Endothelial cell of umbilical vein (primary cell): ENCODE measurements at regions not wholly inside any gene's neighbourhood (a gene's known extent, or its start where the extent isn't known, plus 50 kb on each side); places are given as distances from the start of the nearest gene placed in this dataset.
A peak's percentile ranks its signal among the peaks of the same experiment; 100 is the strongest.

Source experiments
- BruUV-seq: library from RNA; stranded (reverse); fragments of 400-500 nt; replicated peaks from 2 replicates; lab custom pipeline; 2021; lab: Mats Ljungman, UMichigan
- CTCF ChIA-PET: fragments of 300-600, 350-600 bp; sonication (Branson Sonifier 250); formaldehyde crosslinking; loops from one replicate; lab custom pipeline; 2021; ENCODE audit warnings: antibody characterized with exemption, inconsistent platforms; lab: Charles Lee
- POLR2A ChIA-PET: fragments of 300-600, 350-600 bp; sonication (Branson Sonifier 250); formaldehyde crosslinking; loops from one replicate; lab custom pipeline; 2021; ENCODE audit warnings: antibody characterized with exemption, inconsistent platforms; lab: Charles Lee
- DNase-seq: peaks from one replicate; pipeline ENCODE4 v3.0.0-alpha.2; 2011; ENCODE audit warnings: low read depth, low spot score
- FAIRE-seq: peaks from 2 replicates; lab custom pipeline; 2011; peaks lifted over from hg19 to GRCh38; lab: Jason Lieb, UNC
- H2AFZ ChIP-seq: 2 replicates; pipeline ENCODE4 v1.6.0; 2012; ENCODE audit warnings: low read depth, low read length, control low read depth, inconsistent platforms
- H3K27ac ChIP-seq: 2 replicates; pipeline ENCODE4 v1.5.1; 2011; ENCODE audit warnings: low read depth, mild to moderate bottlenecking, control low read depth, low read length, moderate library complexity; ENCODE audit not compliant: insufficient read depth
- H3K27me3 ChIP-seq, 2 experiments: 2 replicates each; pipeline versions ENCODE4 v1.6.0 to v1.6.1; 2011; ENCODE audit warnings: low read length in 2 of 2, mixed read lengths in 1 of 2; ENCODE audit not compliant: control insufficient read depth in 2 of 2, insufficient read depth in 2 of 2
- H3K36me3 ChIP-seq, 2 experiments: 2 replicates in 1 of 2; 3 replicates in 1 of 2; pipeline ENCODE4 v1.5.1; 2011; ENCODE audit warnings: low read length in 2 of 2, mild to moderate bottlenecking in 1 of 2, moderate library complexity in 1 of 2; ENCODE audit not compliant: control insufficient read depth in 2 of 2, insufficient read depth in 2 of 2; ENCODE audit errors: extremely low read depth in 1 of 2
- H3K4me1 ChIP-seq: 3 replicates; pipeline ENCODE4 v1.5.1; 2011; ENCODE audit warnings: mild to moderate bottlenecking, low read length; ENCODE audit not compliant: control insufficient read depth, insufficient read depth; ENCODE audit errors: extremely low read depth
- H3K4me2 ChIP-seq: 2 replicates; pipeline ENCODE4 v1.6.1; 2011; ENCODE audit warnings: low read length, control low read depth, mixed read lengths; ENCODE audit not compliant: insufficient read depth
- H3K4me3 ChIP-seq, 3 experiments: fragments of 200-600 bp in 1 of 3; sonication (generic), shearing (Covaris generic) in 1 of 3; replicated peaks in 1 of 3; 2 replicates each; pipeline ENCODE4 v1.5.1; 2011 to 2016; ENCODE audit warnings: control low read depth in 3 of 3, low read length in 3 of 3, mild to moderate bottlenecking in 2 of 3, inconsistent platforms in 1 of 3, low read depth in 1 of 3, moderate library complexity in 1 of 3; ENCODE audit not compliant: insufficient read depth in 1 of 3
- H3K79me2 ChIP-seq: 2 replicates; pipeline ENCODE4 v1.6.0; 2012; ENCODE audit warnings: low read length, inconsistent platforms; ENCODE audit not compliant: control insufficient read depth, insufficient read depth
- H3K9ac ChIP-seq: replicated peaks from 2 replicates; pipeline ENCODE3; 2011; ENCODE audit warnings: low read length, control low read depth; ENCODE audit not compliant: insufficient read depth; ENCODE audit errors: extremely low read depth
- H3K9me1 ChIP-seq: replicated peaks from 3 replicates; pipeline ENCODE4 v1.6.0; 2011; ENCODE audit warnings: mild to moderate bottlenecking, low read length; ENCODE audit not compliant: control insufficient read depth, insufficient read depth; ENCODE audit errors: extremely low read depth
- H3K9me3 ChIP-seq: replicated peaks from 2 replicates; pipeline ENCODE4 v1.5.1; 2012; ENCODE audit warnings: low read length, inconsistent platforms; ENCODE audit not compliant: control insufficient read depth, insufficient read depth
- H4K20me1 ChIP-seq: replicated peaks from 2 replicates; pipeline ENCODE3; 2011; ENCODE audit warnings: mild to moderate bottlenecking, low read length; ENCODE audit not compliant: control insufficient read depth, insufficient read depth; ENCODE audit errors: extremely low read depth
- EZH2 ChIP-seq: IDR thresholded peaks from 2 replicates; pipeline ENCODE4 v1.6.1; 2012; ENCODE audit warnings: borderline replicate concordance, low read depth, mild to moderate bottlenecking, moderate library complexity, low read length, inconsistent platforms; ENCODE audit not compliant: severe bottlenecking
- FOS ChIP-seq: IDR thresholded peaks from 2 replicates; pipeline ENCODE4 v1.6.1; 2011; ENCODE audit warnings: mild to moderate bottlenecking, low read length, moderate library complexity, borderline replicate concordance; ENCODE audit not compliant: insufficient read depth
- GATA2 ChIP-seq: IDR thresholded peaks from 2 replicates; pipeline ENCODE4 v1.7.0; 2011; ENCODE audit warnings: low read depth, mild to moderate bottlenecking, moderate library complexity, mixed read lengths, low read length; ENCODE audit not compliant: insufficient read length, insufficient read depth
- JUN ChIP-seq: IDR thresholded peaks from 2 replicates; pipeline ENCODE4 v1.6.1; 2011; ENCODE audit warnings: borderline replicate concordance, low read depth; ENCODE audit not compliant: insufficient read length, insufficient read depth
- MAX ChIP-seq: IDR thresholded peaks from 2 replicates; pipeline ENCODE4 v1.6.1; 2011; ENCODE audit not compliant: insufficient read depth, insufficient read length
- MYC ChIP-seq: IDR thresholded peaks from one replicate; pipeline ENCODE4 v1.6.1; 2011; ENCODE audit warnings: mild to moderate bottlenecking, low read depth, low read length
- POLR2A ChIP-seq: IDR thresholded peaks from 2 replicates; pipeline ENCODE4 v1.6.1; 2012; ENCODE audit warnings: low read depth, mild to moderate bottlenecking, control low read depth, low read length
- POLR2AphosphoS5 ChIP-seq: IDR thresholded peaks from 2 replicates; pipeline ENCODE4 v1.6.1; 2012; ENCODE audit warnings: low read depth, mild to moderate bottlenecking, control low read depth, low read length, moderate library complexity; ENCODE audit not compliant: insufficient read depth
- dilution Hi-C: fragments of 300-500 bp; cut with MboI; formaldehyde crosslinking; loops from one replicate; pipeline ENCODE4 v1.15.0; 2019; ENCODE audit warnings: low sequenced_read_pairs; ENCODE audit not compliant: extremely low pct_ligation_motif_present
- intact Hi-C: fragments of 100-400 bp; cut with micrococcal nuclease; formaldehyde crosslinking; loops from one replicate; pipeline ENCODE4 v1.10.0; 2022
- TF ChIP-seq, protein P1 (sequence below), 2 donors: IDR thresholded peaks; 1 replicate in 1 of 2; 2 replicates in 1 of 2; pipeline ENCODE4 v1.5.1; 2011; ENCODE audit warnings: low read length in 2 of 2, mild to moderate bottlenecking in 2 of 2, moderate library complexity in 2 of 2, control low read depth in 1 of 2, inconsistent platforms in 1 of 2, low read depth in 1 of 2; ENCODE audit not compliant: insufficient read depth in 1 of 2; ENCODE audit errors: extremely low read depth in 1 of 2

DNA sequence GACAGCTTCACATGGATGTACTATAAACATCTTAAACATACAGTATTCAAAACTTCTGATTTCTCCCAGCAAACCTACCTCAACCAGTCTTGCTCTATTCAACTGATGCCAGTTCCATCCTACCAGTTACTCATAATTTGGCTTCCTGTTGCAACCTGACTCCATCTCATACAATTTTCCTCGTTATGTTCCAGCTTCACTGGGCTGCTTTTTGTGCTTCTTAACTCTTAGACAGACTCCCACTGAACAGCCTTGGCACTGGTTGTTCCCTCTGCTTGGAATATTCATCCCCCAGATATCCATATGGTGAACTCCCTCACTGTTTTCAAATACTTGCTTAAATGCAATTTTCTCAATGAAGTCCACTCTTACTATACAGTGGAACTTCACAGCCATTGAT, 249.2 kb downstream of the AEBP2 start:
- Histone ChIP-seq H3K4me2 (no peak overlapping the region), H3K27me3 (no peaks in the 10 kb centered on the region), H3K9me3 (no peaks in the 10 kb centered on the region), H3K4me1 (peaks cover 22% of the 10 kb centered on the region), H3K79me2 (no peaks in the 10 kb centered on the region), H3K9me1 (no peaks in the 10 kb centered on the region), H4K20me1 (no peaks in the 10 kb centered on the region), H2AFZ (peak overlapping the region; percentile 69), H3K9ac (no peak overlapping the region), H3K27ac (no peak overlapping the region), H3K4me3 (no peak overlapping the region), H3K36me3 (no peaks in the 10 kb centered on the region)
- ChIA-PET POLR2A (no interaction called here), CTCF (no interaction called here)
- BruUV-seq: no TSS peak
- TF ChIP-seq, protein P1, sequence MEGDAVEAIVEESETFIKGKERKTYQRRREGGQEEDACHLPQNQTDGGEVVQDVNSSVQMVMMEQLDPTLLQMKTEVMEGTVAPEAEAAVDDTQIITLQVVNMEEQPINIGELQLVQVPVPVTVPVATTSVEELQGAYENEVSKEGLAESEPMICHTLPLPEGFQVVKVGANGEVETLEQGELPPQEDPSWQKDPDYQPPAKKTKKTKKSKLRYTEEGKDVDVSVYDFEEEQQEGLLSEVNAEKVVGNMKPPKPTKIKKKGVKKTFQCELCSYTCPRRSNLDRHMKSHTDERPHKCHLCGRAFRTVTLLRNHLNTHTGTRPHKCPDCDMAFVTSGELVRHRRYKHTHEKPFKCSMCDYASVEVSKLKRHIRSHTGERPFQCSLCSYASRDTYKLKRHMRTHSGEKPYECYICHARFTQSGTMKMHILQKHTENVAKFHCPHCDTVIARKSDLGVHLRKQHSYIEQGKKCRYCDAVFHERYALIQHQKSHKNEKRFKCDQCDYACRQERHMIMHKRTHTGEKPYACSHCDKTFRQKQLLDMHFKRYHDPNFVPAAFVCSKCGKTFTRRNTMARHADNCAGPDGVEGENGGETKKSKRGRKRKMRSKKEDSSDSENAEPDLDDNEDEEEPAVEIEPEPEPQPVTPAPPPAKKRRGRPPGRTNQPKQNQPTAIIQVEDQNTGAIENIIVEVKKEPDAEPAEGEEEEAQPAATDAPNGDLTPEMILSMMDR (IDR thresholded peaks at IDR 0.05; ENCODE audit: extremely low read depth in 1 of 2, insufficient read depth in 1 of 2, low read depth in 1 of 2, low read length in 2 of 2): no peak
- TF ChIP-seq POLR2AphosphoS5 (no peak), MYC (no peak), GATA2 (no peak), MAX (no peak), EZH2 (no peak), JUN (no peak), POLR2A (no peak), FOS (no peak)
- dilution Hi-C loops (no loop called here), intact Hi-C loops (no loop called here)
- peak; percentile 56 for DNase-seq
- FAIRE-seq: no peak
